Transverse colon (tissue), 3 donors: ENCODE measurements at regions not wholly inside any gene's neighbourhood (a gene's known extent, or its start where the extent isn't known, plus 50 kb on each side); places are given as distances from the start of the nearest gene placed in this dataset.

ENCODE experiments used
- CTCF ChIP-seq, 5 experiments: fragments of 200-600 bp in 3 of 5; fragments of 450-650 bp in 2 of 5; sonication (generic) in 3 of 5; IDR thresholded peaks; 1 replicate in 2 of 5; 2 replicates in 3 of 5; pipeline ENCODE4 v1.5.1; 2016 to 2017; ENCODE audit warnings: antibody characterized with exemption in 5 of 5, inconsistent platforms in 3 of 5, mild to moderate bottlenecking in 2 of 5, moderate library complexity in 1 of 5
- POLR2A ChIP-seq: fragments of 450-650 bp; IDR thresholded peaks from one replicate; pipeline ENCODE4 v1.6.1; 2016; ENCODE audit warnings: antibody characterized with exemption, mild to moderate bottlenecking, moderate library complexity

DNA sequence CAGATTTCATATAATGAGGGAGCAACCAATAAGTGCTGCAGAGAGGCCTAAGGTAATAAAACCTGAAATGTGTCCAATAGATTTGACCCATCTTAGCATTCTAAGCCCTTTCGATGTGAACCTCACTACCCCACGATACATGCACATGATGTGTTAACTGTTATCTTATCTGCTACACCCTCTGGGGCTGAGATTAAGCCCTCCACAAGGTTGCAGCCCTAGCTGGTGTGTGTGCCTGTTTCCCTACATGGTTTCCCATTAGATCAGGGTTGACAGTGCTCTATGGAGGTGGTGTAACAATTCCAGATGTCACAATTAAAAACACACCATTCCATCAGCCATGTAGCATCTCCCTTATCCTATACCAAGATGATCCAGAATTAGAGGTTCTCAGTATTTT, 68.9 kb upstream of the THSD7B start:
- TF ChIP-seq CTCF (IDR thresholded peaks at IDR 0.05) (no peak), POLR2A (no peak)
